ENCODE measurements at regions not wholly inside any gene's neighbourhood (a gene's known extent, or its start where the extent isn't known, plus 50 kb on each side); places are given as distances from the start of the nearest gene placed in this dataset.

DNA sequence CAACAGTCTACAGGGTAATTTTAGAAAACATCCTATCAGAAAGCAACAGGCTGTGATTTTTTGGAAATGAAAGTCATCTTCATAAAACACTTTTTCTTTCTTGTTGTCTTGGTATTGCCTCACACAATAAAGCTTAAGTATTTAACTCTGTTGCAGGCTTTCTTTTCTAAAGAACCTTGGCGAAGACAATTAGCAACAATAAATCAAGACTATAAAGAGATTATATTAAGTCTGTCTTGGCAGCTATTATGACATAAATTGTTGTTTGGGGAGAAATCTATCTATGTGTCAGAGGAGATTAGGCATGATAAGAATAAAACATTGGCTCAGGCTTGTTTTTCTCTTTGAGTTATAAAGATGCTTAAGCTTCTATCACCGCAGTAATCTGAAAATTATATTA lies 1774.8 kb downstream of the ARAP2 start (continued):
- TF ChIP-seq, protein P1, sequence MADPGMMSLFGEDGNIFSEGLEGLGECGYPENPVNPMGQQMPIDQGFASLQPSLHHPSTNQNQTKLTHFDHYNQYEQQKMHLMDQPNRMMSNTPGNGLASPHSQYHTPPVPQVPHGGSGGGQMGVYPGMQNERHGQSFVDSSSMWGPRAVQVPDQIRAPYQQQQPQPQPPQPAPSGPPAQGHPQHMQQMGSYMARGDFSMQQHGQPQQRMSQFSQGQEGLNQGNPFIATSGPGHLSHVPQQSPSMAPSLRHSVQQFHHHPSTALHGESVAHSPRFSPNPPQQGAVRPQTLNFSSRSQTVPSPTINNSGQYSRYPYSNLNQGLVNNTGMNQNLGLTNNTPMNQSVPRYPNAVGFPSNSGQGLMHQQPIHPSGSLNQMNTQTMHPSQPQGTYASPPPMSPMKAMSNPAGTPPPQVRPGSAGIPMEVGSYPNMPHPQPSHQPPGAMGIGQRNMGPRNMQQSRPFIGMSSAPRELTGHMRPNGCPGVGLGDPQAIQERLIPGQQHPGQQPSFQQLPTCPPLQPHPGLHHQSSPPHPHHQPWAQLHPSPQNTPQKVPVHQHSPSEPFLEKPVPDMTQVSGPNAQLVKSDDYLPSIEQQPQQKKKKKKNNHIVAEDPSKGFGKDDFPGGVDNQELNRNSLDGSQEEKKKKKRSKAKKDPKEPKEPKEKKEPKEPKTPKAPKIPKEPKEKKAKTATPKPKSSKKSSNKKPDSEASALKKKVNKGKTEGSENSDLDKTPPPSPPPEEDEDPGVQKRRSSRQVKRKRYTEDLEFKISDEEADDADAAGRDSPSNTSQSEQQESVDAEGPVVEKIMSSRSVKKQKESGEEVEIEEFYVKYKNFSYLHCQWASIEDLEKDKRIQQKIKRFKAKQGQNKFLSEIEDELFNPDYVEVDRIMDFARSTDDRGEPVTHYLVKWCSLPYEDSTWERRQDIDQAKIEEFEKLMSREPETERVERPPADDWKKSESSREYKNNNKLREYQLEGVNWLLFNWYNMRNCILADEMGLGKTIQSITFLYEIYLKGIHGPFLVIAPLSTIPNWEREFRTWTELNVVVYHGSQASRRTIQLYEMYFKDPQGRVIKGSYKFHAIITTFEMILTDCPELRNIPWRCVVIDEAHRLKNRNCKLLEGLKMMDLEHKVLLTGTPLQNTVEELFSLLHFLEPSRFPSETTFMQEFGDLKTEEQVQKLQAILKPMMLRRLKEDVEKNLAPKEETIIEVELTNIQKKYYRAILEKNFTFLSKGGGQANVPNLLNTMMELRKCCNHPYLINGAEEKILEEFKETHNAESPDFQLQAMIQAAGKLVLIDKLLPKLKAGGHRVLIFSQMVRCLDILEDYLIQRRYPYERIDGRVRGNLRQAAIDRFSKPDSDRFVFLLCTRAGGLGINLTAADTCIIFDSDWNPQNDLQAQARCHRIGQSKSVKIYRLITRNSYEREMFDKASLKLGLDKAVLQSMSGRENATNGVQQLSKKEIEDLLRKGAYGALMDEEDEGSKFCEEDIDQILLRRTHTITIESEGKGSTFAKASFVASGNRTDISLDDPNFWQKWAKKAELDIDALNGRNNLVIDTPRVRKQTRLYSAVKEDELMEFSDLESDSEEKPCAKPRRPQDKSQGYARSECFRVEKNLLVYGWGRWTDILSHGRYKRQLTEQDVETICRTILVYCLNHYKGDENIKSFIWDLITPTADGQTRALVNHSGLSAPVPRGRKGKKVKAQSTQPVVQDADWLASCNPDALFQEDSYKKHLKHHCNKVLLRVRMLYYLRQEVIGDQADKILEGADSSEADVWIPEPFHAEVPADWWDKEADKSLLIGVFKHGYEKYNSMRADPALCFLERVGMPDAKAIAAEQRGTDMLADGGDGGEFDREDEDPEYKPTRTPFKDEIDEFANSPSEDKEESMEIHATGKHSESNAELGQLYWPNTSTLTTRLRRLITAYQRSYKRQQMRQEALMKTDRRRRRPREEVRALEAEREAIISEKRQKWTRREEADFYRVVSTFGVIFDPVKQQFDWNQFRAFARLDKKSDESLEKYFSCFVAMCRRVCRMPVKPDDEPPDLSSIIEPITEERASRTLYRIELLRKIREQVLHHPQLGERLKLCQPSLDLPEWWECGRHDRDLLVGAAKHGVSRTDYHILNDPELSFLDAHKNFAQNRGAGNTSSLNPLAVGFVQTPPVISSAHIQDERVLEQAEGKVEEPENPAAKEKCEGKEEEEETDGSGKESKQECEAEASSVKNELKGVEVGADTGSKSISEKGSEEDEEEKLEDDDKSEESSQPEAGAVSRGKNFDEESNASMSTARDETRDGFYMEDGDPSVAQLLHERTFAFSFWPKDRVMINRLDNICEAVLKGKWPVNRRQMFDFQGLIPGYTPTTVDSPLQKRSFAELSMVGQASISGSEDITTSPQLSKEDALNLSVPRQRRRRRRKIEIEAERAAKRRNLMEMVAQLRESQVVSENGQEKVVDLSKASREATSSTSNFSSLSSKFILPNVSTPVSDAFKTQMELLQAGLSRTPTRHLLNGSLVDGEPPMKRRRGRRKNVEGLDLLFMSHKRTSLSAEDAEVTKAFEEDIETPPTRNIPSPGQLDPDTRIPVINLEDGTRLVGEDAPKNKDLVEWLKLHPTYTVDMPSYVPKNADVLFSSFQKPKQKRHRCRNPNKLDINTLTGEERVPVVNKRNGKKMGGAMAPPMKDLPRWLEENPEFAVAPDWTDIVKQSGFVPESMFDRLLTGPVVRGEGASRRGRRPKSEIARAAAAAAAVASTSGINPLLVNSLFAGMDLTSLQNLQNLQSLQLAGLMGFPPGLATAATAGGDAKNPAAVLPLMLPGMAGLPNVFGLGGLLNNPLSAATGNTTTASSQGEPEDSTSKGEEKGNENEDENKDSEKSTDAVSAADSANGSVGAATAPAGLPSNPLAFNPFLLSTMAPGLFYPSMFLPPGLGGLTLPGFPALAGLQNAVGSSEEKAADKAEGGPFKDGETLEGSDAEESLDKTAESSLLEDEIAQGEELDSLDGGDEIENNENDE (IDR thresholded peaks at IDR 0.05; ENCODE audit: insufficient replicate concordance, low read length) = no peak
- TF ChIP-seq TAF1 (IDR thresholded peaks at IDR 0.05; ENCODE audit: low read depth, low read length) = no peak
- no peak for TF ChIP-seq BRCA1 (IDR thresholded peaks at IDR 0.05; ENCODE audit: low read depth, low read length)
- no peak for TF ChIP-seq ZNF274 (IDR thresholded peaks at IDR 0.05; ENCODE audit: borderline replicate concordance, extremely low read depth, low read length)
- no peak for TF ChIP-seq YY1 (IDR thresholded peaks at IDR 0.05; ENCODE audit: low read depth, low read length)
- TF ChIP-seq GABPA (IDR thresholded peaks at IDR 0.05; ENCODE audit: borderline replicate concordance, insufficient read depth, low read length) = no peak
- no peak for TF ChIP-seq TCF12 (IDR thresholded peaks at IDR 0.05; ENCODE audit: low read depth, low read length)
- TF ChIP-seq JUN (IDR thresholded peaks at IDR 0.05; ENCODE audit: low read depth, low read length) = no peak
